HepG2 (cell line): ENCODE measurements at regions not wholly inside any gene's neighbourhood (a gene's known extent, or its start where the extent isn't known, plus 50 kb on each side); places are given as distances from the start of the nearest gene placed in this dataset.

Source experiments
- ATAC-seq: fragments of 200-7000 bp; cut with Tn5 transposase; 3 replicates; pipeline ENCODE4 v1.9.1; 2020; ENCODE audit warnings: mild to moderate bottlenecking, moderate library complexity
- BruUV-seq: library from RNA; stranded (reverse); fragments of 400-500 nt; replicated peaks from 2 replicates; lab custom pipeline; 2021; lab: Mats Ljungman, UMichigan
- CTCF ChIA-PET: fragments of 300-600 bp; formaldehyde crosslinking; extraction: SDS; loops from one replicate; lab custom pipeline; 2021; ENCODE audit warnings: low total read pairs, inconsistent platforms, low intra/inter-chr PET ratio; lab: Yijun Ruan, JAX
- POLR2A ChIA-PET: fragments of 350-600 bp; sonication (Branson Sonifier 250); formaldehyde crosslinking; loops from one replicate; lab custom pipeline; 2020; ENCODE audit warnings: antibody characterized with exemption, inconsistent platforms; lab: Yijun Ruan, JAX
- DNase-seq: peaks from one replicate; pipeline ENCODE4 v3.0.0-alpha.2; 2015; ENCODE audit warnings: low spot score
- FAIRE-seq: peaks from 3 replicates; lab custom pipeline; 2011; peaks lifted over from hg19 to GRCh38; lab: Jason Lieb, UNC
- H2AFZ ChIP-seq: one replicate; pipeline ENCODE4 v1.6.1; 2011; ENCODE audit warnings: low read length, inconsistent platforms
- H3K27ac ChIP-seq: fragments of 300-600 bp; 3 replicates; pipeline ENCODE4 v1.8.0; 2011; ENCODE audit warnings: mixed run types, mild to moderate bottlenecking, mixed read lengths, low read length, inconsistent platforms; ENCODE audit not compliant: insufficient read depth; ENCODE audit errors: extremely low read length
- H3K27me3 ChIP-seq, 2 experiments: fragments of 200-600 bp in 1 of 2; 2 replicates in 1 of 2; 3 replicates in 1 of 2; pipeline versions ENCODE4 v1.6.0 to v1.8.0; 2011; ENCODE audit warnings: low read length in 2 of 2, mild to moderate bottlenecking in 2 of 2, moderate library complexity in 2 of 2, inconsistent platforms in 1 of 2; ENCODE audit not compliant: insufficient read depth in 2 of 2, control insufficient read depth in 1 of 2
- H3K36me3 ChIP-seq, 2 experiments: fragments of 200-600 bp in 1 of 2; replicated peaks in 1 of 2; 2 replicates in 1 of 2; 3 replicates in 1 of 2; pipeline versions ENCODE4 v1.5.1 to v1.8.0; 2011; ENCODE audit warnings: low read length in 2 of 2, inconsistent platforms in 1 of 2; ENCODE audit not compliant: insufficient read depth in 2 of 2, control insufficient read depth in 1 of 2
- H3K4me1 ChIP-seq: 2 replicates; pipeline ENCODE4 v1.5.1; 2012; ENCODE audit warnings: low read length, inconsistent platforms; ENCODE audit not compliant: insufficient read depth
- H3K4me2 ChIP-seq: 2 replicates; pipeline ENCODE4 v1.6.0; 2011; ENCODE audit warnings: low read depth, low read length, inconsistent platforms
- H3K4me3 ChIP-seq, 3 experiments: fragments of 200-600 bp in 1 of 3; sonication (generic), shearing (Covaris generic) in 1 of 3; replicated peaks in 1 of 3; 2 replicates each; pipeline ENCODE4 v1.5.1; 2011 to 2016; ENCODE audit warnings: low read length in 3 of 3, inconsistent platforms in 2 of 3, low read depth in 2 of 3, mild to moderate bottlenecking in 2 of 3, control low read depth in 1 of 3, mixed read lengths in 1 of 3; ENCODE audit not compliant: insufficient read depth in 1 of 3
- H3K79me2 ChIP-seq: one replicate; pipeline ENCODE4 v1.6.1; 2011; ENCODE audit warnings: low read length, inconsistent platforms; ENCODE audit not compliant: insufficient read depth
- H3K9ac ChIP-seq: 2 replicates; pipeline ENCODE4 v1.6.0; 2011; ENCODE audit warnings: mild to moderate bottlenecking, low read depth, low read length, inconsistent platforms; ENCODE audit not compliant: insufficient read depth
- H3K9me3 ChIP-seq: 2 replicates; pipeline ENCODE4 v1.5.1; 2012; ENCODE audit warnings: mild to moderate bottlenecking, low read length
- H4K20me1 ChIP-seq: 2 replicates; pipeline ENCODE4 v1.6.0; 2011; ENCODE audit warnings: inconsistent platforms, mild to moderate bottlenecking, low read length, moderate library complexity; ENCODE audit not compliant: insufficient read depth
- ESRRA ChIP-seq: sonication (generic); formaldehyde crosslinking; IDR thresholded peaks from 2 replicates; pipeline ENCODE4 v1.5.1; 2020; ENCODE audit warnings: mild to moderate bottlenecking, low read depth, missing genetic modification reagents
- ZNF280B ChIP-seq: sonication (generic); formaldehyde crosslinking; IDR thresholded peaks from 2 replicates; pipeline ENCODE4 v1.5.0; 2020; ENCODE audit warnings: missing genetic modification reagents, mild to moderate bottlenecking, borderline replicate concordance
- ZNF687 ChIP-seq: sonication (generic); formaldehyde crosslinking; IDR thresholded peaks from 2 replicates; pipeline ENCODE4 v1.5.1; 2020; ENCODE audit warnings: mild to moderate bottlenecking, missing genetic modification reagents, moderate library complexity
- WGBS: methylation state at CpG from one replicate; pipeline ENCODE4 v1.1.6; 2017; ENCODE audit warnings: low lambda C conversion rate; 5-methylcytosine and 5-hydroxymethylcytosine counted together
- in situ Hi-C: cut with HindIII; loops from 2 replicates; pipeline ENCODE4 v1.10.0; 2017; ENCODE audit warnings: low pct_unique_long_range_greater_than_20kb; ENCODE audit not compliant: extremely low pct_ligation_motif_present
- intact Hi-C: fragments of 100-400 bp; cut with micrococcal nuclease; formaldehyde crosslinking; loops from one replicate; pipeline ENCODE4 v1.10.0; 2022; ENCODE audit not compliant: unreplicated experiment

- no peaks in the 10 kb centered on the region for H3K79me2 ChIP-seq
Observed at GRCh38 chr20:61123286-61123685, 128.8 kb upstream of the CDH4 start.

More at GRCh38 chr20:61123286-61123685, 128.8 kb upstream of the CDH4 start:
- in situ Hi-C loops (loop anchor here (5.0 to 10.0 kb wide), 2 partner anchors 911 to 1068 kb away; no protein-coding TSS in a partner anchor), intact Hi-C loops (no loop called here)
- FAIRE-seq (no peak), DNase-seq (no peak), ATAC-seq (no peak)
- Histone ChIP-seq H3K27me3 (peaks cover 1 to 46% of the 10 kb centered on the region in 2 experiments; a peak in 4 of 5 replicates), H3K9me3 (no peaks in the 10 kb centered on the region), H3K4me2 (no peak overlapping the region), H4K20me1 (no peaks in the 10 kb centered on the region), H2AFZ (no peak overlapping the region), H3K9ac (no peak overlapping the region), H3K27ac (no peak overlapping the region), H3K4me3 (no peak overlapping the region), H3K36me3 (no peaks in the 10 kb centered on the region), H3K4me1 (no peaks in the 10 kb centered on the region)
- ChIA-PET POLR2A (no interaction called here), CTCF (no interaction called here)
- BruUV-seq: no TSS peak
- TF ChIP-seq ZNF687 (CRISPR knock-in tag) (0 out of 2 replicates have a peak, but pooled peaks have one; percentile 9), ESRRA (no peak), ZNF280B (CRISPR knock-in tag) (no peak)
- 5% methylated on average over 5 of the region's 7 CpGs for WGBS
